ENCODE measurements at regions not wholly inside any gene's neighbourhood (a gene's known extent, or its start where the extent isn't known, plus 50 kb on each side); places are given as distances from the start of the nearest gene placed in this dataset.
"Not testable (repeated sequence)": the region's sequence is repeated elsewhere in the genome, so short reads cannot be mapped to it uniquely, and the experiment has no call there.

- no peak for DNase-seq
Observed at GRCh38 chr21:35632711-35633110, 427.6 kb downstream of the SETD4 start.

- no peak for DNase-seq
Observed at GRCh38 chr21:35628316-35628715, 432.0 kb downstream of the SETD4 start.

- no peak for DNase-seq
Observed at GRCh38 chr21:35627462-35627861, 432.9 kb downstream of the SETD4 start.

GRCh38 chr21:35625576-35625975 lies 434.8 kb downstream of the SETD4 start:
- DNase-seq: no peak

GRCh38 chr21:35624901-35625300 lies 435.4 kb downstream of the SETD4 start:
- DNase-seq: no peak

GRCh38 chr21:35622612-35623011 lies 437.7 kb downstream of the SETD4 start:
- DNase-seq: no peak

- DNase-seq: no peak
Observed at GRCh38 chr21:35619184-35619583, 441.1 kb downstream of the SETD4 start.

- no peak for DNase-seq
Observed at GRCh38 chr21:35617491-35617890, 442.8 kb downstream of the SETD4 start.

- DNase-seq: peak in 1 of 2 donors; percentile 13
Observed at GRCh38 chr21:35616090-35616489, 444.2 kb downstream of the SETD4 start.

GRCh38 chr21:35615325-35615724 lies 445.0 kb downstream of the SETD4 start:
- DNase-seq: no peak

- DNase-seq: no peak
Observed at GRCh38 chr21:35614396-35614921, 445.9 kb downstream of the SETD4 start.

GRCh38 chr21:35611708-35612132 lies 448.6 kb downstream of the SETD4 start:
- no peak for DNase-seq

GRCh38 chr21:35609263-35609662 lies 451.1 kb downstream of the SETD4 start:
- DNase-seq: no peak

- DNase-seq: no peak
Observed at GRCh38 chr21:35607406-35607805, 452.9 kb downstream of the SETD4 start.

GRCh38 chr21:35606578-35606977 lies 453.7 kb downstream of the SETD4 start:
- no peak for DNase-seq

GRCh38 chr21:35606146-35606545 lies 454.2 kb downstream of the SETD4 start:
- DNase-seq: no peak

- no peak for DNase-seq
Observed at GRCh38 chr21:35603494-35603893, 456.8 kb downstream of the SETD4 start.

- no peak for DNase-seq
Observed at GRCh38 chr21:35602811-35603362, 457.4 kb downstream of the SETD4 start.

GRCh38 chr21:35601211-35601610 lies 459.1 kb downstream of the SETD4 start:
- no peak for DNase-seq

- no peak for DNase-seq
Observed at GRCh38 chr21:35599164-35599563, 461.2 kb downstream of the SETD4 start.

- no peak for DNase-seq
Observed at GRCh38 chr21:35597750-35598339, 462.5 kb downstream of the SETD4 start.

GRCh38 chr21:35594905-35595304 lies 465.4 kb downstream of the SETD4 start:
- DNase-seq: no peak

- no peak for DNase-seq
Observed at GRCh38 chr21:35593000-35593502, 467.3 kb downstream of the SETD4 start.

GRCh38 chr21:35590284-35590683 lies 470.0 kb downstream of the SETD4 start:
- not testable (repeated sequence) for DNase-seq
